HG02943 (cell line): ENCODE measurements at regions not wholly inside any gene's neighbourhood (a gene's known extent, or its start where the extent isn't known, plus 50 kb on each side); places are given as distances from the start of the nearest gene placed in this dataset.

Experiments used
- ATAC-seq: cut with Tn5 transposase; IDR thresholded peaks from one replicate; pipeline ENCODE4 v1.9.1; 2021; ENCODE audit warnings: mild to moderate bottlenecking, low read depth, moderate library complexity; ENCODE audit not compliant: unreplicated experiment

DNA sequence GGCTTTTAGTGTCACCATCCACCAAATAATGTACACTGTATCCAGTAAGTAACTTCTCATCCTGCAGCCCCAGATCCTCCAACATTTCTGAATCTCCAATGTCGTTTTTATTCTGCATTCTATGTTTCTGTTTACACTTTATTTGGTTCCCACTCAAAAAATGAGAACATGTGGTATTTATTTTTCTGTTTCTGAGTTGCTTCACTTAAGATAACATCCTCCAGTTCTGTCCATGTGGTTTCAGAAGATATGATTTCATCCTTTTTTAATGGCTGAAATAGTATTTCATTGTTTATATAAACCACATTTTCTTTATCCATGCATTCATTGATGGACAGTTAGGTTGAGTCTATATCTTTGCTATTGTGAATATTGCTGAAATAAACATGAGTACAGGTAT is 677.3 kb upstream of the FTMT start:
- no peak for ATAC-seq

DNA sequence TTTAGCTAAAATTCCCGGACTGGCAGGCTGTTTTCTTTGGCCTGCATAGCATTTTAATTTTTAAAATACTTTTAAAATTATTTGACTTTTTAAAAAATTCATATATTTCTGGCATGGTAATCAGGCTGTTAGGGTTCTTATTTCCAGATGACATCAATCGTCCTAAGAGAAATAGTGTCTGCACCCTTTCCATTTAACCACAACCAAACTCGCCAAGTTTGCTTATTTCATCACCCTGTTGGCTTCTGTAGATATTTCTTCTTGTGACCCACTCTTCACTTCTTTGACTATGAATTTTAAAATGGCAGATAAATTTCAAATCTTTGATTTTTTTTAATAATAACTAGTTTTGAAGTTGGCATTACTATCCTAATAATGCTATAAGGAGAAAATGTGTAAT is 675.7 kb upstream of the FTMT start:
- no peak for ATAC-seq

DNA sequence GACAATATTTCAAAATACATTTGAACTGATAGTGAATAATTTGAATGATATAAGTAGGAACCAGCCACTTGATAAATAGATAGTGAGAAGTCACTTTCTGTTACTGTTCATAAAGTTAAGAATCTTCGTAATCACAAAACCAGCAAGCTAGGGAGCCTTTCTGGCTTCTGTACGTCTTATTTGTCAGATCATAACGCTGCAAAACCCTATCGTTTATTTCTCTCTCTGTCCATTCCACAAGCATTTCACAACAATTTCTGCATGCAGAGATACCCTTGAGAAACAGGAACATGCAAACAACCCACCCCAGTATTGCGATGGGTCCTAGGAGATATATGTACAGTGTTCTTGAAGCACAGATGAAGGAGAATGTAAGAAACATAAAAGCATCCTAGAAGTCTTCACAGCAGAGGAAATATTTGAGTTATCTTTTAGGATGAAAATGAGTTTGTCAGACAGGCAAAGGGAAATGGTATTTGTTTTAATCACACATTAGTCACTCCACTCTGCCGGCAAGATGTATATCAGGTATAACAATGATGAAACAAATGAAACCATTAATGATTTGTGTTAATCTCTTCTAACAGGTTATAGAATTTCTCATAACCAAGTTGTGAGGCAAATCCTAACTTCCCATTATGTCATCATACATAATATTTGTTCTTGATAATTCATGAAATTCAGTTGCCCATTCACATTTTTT is 668.7 kb upstream of the FTMT start:
- no peak for ATAC-seq

DNA sequence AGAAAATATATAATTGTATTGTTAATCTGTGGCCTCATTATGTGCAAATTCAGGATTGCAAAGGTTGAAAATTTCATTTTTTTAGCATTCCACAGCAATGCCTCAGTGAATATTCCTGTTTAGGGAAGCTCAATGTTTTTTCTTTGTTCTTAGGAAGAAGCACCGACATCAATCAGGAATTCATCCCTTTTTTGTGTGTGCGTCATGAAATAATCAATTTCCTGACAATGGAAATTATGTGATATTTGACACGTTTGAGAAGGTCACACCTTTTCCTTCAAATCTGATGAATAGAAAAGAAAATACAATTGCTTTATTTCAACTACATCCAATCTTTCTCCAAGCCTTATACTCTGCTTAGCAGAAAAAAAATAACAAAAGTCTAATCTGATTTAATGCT is 662.8 kb upstream of the FTMT start:
- ATAC-seq: no peak

DNA sequence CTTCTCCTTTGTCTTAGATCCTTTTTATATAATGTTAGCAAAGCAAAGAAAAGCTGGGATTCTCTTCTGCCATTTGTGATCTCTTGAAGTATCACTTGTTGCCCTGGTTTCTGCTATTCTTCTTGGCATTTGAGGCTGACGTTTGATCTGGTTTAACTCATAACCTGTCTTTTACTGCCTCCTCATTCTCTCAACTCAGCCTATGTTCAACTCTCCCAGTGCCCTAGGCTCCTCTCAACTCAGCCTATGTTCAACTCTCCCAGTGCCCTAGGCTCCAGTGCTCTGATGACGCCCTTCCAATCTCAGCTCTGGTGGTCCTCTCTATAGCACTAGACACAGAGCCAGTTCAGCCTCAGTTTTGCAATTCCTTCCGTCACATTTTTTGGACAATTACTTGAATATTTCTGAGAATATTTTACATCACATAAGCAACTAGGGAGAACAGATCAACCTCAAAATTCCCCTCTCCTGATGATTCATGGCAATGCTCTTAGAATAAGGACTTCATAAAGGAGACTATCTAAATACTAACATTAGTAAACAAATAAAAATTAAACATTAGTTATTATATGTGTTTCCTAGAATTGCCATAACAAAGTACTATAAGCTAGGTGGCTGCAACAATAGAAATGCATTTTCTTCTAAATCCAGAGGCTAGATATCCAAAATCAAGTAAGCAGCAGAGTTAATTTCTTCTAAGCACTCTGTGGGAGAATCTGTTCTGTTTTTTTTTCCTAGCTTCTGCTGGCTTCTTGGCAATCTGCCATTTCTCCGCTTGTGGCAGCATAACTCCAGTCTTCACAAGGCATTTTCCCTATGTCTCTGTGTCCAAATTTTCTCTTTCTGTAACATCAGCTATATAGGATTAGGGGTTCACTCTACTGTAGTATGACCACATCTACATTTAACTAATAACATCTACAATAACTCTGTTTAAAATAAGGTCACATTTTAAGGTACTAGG is 662.1 kb upstream of the FTMT start:
- ATAC-seq: no peak

DNA sequence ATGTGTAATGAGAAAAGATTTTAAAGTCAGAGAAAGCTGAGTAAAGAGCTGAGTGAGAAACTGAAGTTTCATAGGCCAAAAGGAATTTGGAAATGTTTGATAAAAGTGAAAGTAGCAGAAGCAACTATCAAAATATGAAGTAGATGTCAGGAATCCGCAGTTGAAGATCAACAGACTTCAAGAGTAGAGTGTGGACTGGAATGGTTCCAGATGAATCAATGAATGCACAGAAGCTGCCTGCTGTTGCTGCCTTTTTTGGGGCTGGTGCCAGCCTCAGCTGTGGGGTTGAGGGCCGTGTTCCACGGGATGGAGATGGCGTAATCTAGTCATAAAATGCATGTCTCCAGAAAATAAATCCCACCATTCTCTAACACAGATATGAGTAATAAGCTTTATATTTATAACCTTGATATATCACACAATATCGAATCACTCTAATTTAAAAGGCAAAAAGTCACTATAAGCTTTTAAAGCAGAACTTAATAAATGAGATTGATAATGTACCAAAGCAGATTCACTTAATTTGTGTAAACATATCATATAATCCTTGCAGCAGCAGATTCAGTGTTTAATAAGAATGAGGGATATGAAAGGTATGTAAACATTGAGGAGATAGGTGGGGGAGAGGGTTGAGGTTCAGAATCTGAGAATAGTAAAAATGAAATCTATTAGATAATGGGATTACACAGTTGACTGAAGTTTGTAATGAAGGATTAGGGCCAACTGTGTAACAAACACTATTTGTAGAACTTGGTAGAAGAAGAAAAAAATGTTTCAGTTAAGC is 652.3 kb upstream of the FTMT start:
- ATAC-seq: no peak

DNA sequence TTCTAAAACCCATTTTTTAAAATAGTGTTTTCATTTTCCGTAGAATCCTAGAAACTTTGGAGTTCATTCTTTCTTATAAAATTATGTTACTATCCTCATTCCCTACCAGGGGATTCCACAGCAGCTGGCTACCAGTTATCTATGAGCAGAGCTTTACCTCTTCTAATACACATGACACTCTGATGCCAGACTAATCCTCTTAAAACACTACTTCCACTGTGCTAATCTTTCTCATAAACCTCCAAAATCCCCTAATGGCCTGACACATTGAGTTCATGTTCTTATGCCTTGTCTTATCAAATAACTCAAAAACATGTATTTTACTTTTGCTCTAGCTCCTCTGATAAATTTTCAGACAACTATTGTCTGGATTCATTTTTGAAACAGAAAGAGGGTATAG is 633.6 kb upstream of the FTMT start:
- ATAC-seq: no peak

DNA sequence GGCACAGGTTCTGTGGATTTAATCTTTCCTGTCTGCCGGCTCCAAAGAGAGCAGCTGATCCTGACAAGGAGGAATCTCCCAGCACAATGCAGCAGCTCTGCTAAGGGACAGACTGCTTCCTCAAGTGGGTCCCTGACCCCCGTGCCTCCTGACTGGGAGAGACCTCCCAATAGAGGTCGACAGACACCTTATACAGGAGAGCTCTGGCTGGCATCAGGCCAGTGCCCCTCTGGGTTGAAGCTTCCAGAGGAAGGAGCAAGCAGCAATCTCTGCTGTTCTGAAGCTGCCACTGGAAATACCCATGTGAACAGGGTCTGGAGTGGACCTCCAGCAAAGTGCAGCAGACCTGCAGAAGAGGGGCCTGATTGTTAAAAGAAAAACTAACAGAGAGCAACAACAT is 630.2 kb upstream of the FTMT start:
- ATAC-seq: no peak

DNA sequence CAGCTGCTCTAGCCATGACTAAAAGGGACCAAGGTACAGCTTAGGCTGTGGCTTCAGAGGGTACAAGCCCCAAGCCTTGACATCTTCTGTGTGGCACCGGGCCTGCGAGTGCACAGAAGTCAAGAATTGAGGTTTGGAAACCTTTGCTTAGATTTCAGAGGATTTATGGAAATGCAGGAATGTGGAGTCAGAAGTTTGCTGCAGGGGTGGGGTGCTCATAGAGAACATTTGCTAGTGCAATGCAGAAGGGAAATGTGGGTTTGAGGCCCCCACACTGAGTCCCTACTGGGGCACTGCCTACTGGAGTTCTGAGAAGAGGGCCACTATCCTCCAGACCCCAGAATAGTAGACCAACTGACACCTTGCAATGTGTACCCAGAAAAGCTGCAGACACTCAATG is 624.9 kb upstream of the FTMT start:
- no peak for ATAC-seq

DNA sequence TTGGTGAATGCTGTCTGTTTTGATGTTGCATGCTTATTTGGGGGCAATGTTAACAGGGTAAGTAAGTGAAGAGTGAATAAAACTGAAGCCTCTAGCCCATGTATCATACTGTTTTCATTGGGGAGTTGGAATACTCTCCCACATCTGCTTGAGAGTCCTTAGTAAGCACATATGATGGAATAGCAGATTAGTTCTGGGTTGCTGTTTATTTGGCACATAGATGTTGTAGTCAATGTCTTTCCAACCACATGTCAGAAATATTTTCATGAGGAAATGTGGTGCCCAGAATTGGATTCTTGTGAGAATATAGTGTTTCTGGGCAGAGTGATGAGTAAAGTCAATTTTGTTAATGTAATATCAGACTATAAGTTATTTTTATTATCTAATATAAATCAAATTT is 611.7 kb upstream of the FTMT start:
- ATAC-seq: no peak

DNA sequence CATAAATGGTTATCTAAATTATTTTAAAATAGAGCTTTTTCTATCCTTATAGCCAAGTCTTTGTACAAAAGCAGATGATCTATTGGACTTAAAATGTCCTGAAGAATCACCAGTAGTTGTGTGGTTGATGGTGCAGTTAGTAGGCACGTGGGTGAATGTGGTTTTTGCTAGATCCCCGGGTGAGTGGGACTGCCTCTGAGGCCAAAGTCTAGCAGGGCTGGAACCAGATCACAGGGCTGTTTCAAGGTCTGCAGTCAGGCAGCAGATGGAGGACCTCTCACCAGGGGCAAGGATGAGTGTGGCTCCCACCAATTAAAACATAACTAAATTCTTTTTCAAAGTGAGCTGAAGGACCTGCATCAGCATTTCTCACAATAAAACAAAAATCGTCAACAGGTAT is 604.7 kb upstream of the FTMT start:
- ATAC-seq: no peak

DNA sequence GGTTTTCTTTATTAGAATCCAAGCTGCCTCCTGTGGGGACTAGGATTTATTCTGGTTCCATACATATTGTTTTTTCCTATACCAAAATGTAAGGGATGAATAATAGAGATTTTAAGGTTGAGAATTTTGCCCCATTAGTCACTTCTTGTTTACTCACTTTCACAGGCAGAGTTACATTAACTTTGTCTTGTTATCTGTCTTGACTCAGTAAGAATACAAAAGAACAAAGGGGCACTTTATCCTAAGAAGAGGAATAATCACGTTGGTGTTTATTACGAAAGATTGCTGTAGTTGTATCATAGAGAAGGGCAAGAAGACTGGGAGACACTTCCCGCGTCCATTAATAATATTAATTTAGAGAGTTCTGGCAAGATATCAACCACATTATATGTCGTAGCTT is 599.7 kb upstream of the FTMT start:
- no peak for ATAC-seq

DNA sequence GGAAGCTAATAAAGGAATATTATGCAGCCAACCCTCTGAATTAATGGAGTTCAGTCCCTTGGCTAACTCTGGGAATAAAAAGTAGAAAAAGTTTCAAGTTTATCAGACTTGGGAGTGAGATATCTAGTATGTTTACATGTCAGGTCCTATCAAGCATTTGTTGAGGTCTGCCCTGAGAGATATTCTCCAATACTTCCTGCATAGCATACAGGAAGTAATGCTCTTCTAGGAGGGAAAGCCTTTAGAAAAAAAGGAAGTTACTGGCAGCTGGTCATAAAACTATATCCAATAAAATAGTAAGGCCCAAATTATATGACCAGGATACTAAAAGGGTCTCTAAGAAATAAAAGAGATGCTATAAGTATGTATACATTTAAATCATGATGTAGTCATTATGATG is 594.1 kb upstream of the FTMT start:
- ATAC-seq: no peak

DNA sequence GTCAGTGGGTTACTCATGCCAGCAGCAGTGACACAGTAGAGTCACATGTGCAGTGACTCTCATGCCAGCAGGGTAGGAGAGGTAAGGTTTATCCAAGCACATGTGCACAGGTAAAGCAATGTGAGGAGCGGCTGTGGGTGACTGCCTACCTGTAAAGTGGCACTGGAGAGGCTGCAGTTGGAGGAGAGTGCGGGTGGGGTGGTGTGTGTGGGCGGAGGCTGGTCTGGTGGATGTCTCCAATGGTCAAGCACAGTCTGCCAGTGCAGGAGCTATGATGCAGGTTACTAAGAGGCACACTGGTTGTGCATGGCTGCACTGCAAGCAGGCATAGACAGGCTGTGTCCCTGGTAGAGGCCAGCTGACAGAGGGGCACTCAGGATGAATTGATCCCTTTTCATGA is 588.2 kb upstream of the FTMT start:
- no peak for ATAC-seq

DNA sequence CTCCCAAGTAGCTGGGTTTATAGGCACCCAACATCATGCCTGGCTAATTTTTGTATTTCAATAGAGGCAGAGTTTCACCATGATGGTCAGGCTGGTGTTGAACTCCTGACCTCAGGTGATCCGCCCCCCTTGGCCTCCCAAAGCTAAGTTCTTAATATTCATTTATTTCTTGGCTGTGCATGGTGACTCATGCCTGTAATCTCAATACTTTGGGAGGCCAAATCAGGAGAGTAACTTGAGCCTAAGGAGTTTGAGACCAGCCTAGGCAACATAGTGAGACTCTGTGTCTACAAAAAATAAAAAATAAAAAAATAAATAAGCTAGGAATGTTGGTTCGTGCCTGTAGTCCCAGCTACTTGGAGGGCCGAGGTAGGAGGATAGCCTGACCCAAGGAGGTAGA is 587.1 kb upstream of the FTMT start:
- no peak for ATAC-seq

DNA sequence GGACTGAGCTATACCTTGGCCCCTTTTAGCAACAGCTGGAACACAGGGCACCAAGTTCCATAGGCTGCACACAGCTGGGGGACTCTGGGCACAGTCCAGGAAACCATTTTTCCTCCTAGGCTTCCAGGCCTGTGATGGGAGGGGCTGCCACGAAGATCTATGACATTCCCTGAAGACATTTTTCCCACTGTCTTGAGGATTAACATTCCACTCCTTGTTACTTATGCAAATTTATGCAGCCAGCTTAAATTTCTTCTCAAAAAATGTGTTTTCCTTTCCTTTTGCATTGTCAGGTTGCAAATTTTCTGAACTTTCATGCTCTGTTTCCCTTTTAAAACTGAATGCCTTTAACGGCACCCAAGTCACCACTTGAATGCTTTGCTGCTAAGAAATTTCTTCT is 580.1 kb upstream of the FTMT start:
- ATAC-seq: no peak

DNA sequence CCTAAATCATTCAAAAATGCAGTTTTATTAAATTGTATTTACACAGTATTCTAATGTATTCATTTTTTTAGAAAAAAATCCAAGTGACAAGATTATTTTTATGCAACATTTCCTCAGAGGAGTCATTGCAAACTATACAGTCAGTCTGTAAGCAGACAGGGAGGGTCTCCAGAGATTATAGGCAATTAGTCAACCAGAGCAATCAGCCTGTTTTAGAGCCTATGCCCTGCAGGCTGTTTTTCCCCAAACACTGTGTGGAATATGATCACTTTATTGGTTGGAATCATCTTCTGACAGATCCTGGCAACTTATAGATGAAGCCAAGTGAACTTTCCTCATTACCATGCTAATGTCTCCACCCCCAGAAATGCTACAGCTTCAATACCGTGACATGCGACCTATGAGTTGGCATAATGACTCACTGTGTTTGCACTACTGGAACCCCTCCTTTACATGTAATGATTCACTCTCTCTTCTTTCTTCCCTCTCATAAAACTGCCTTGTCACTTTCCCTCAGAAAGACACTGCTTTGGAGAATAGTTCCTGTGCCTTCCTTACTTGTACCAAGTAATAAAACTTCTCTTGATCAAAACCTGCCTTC is 577.7 kb upstream of the FTMT start:
- ATAC-seq: no peak

DNA sequence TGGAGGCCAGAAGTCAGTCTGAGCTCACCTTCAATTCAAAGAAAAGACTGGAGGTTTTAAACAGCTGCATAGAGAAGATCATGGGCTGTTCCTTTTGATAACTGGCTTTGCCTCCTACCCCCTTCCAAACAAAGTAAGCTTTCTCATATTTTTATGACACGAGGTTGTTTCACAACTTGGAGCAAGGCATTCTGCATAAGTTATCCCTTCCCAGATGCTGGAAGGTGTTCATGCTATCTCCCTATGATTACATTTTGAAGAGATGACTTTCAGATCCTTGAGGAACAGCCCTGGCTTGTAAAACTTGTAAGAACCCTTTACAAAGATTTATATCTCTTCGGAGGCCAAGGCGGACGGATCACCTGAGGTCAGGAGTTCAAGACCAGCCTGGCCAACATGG is 571.9 kb upstream of the FTMT start:
- no peak for ATAC-seq

DNA sequence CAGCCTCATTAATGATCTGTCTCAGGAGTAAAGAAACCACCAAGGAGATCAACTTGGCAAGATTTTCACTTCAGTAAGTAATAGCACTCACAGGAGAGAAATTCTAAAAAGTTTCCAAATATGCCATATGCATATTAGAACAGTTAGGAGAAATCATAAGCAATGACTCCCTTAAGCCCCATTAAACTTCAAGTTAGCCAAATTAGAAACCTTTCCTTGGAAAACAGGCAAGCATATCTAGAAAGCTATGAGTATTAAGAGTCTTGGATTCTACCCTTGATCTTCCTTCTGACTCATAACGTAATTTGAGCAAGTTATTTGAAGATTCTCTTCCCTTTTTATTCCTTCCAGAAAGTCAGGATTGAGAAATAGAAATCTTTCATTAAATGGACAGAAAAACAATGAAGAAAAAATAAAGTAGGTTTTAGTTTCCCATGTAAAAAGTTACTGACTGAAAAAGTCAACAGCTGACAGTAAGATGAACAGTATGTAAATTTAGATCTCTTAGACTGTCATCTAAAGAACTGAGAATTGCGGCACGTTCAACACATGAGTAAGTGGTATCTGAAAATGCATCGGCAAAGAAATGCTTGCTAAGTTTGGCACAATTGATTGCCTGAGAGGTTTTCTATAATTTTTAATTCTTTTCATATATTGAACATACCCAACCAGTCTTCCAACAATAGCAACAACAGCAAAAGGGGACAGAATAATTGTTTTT is 565.7 kb upstream of the FTMT start:
- ATAC-seq: no peak

DNA sequence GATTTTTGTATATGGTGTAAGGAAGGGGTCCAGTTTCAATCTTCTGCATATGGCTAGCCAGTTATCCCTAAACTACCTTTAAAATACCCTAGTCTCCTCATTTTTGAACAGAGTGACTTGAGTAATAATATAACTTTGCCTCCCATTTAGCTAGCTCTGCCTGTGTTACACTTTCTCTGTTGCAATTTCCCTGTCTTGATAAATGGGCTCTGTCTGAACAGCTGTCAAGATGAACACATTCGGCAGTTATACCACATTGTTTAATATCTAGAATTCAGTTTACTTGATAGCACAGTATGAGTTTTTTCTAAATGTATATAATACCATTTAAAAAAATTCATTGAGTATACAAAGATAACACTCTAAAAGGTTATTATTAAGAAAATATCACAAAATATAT is 562.9 kb upstream of the FTMT start:
- no peak for ATAC-seq
